ENCODE measurements at regions not wholly inside any gene's neighbourhood (a gene's known extent, or its start where the extent isn't known, plus 50 kb on each side); places are given as distances from the start of the nearest gene placed in this dataset.

- TF ChIP-seq POLR2AphosphoS5 (IDR thresholded peaks at IDR 0.05) (no peak), POLR2A (IDR thresholded peaks at IDR 0.05) (no peak), CTCF (IDR thresholded peaks at IDR 0.05) (no peak)
Measured at GRCh38 chr1:82991569-82991968, 1007.4 kb downstream of the TTLL7 start.
